ENCODE measurements at regions not wholly inside any gene's neighbourhood (a gene's known extent, or its start where the extent isn't known, plus 50 kb on each side); places are given as distances from the start of the nearest gene placed in this dataset.
A peak's percentile ranks its signal among the peaks of the same experiment; 100 is the strongest.

DNA sequence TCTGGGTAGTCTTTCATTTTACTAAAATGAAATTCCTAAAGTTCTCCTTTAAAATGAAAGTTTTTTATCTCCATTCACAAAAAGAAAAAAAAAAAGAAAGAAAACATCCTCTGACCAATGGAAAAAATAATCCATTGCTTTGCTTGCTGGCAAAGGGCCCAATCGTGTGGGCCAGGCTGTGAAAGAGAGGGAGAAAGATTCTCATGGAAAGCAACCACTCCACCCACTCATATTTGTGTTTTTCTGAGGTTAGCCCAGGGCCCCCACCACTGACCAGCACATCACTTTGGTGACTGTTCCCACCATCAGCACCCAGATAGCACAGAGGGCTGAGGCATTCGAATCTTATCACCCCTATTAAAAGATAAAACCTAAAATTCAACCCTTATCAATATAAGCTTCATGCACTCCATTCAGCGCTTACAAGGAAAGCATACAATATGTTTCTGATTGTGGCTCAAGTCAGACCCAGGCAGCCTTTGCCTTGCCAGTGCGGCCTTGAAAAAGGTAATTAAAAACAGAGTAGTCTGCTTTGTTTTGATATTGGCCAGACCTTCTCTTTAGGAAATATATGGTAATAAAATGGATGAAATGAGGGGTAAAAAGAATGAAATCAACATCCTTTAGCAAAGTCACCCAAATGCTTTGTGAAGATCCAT lies 192.8 kb downstream of the ETS1 start (continued):
- TF ChIP-seq FOXJ3 (CRISPR knock-in tag; IDR thresholded peaks at IDR 0.05) (peak; percentile 92), SIN3A (IDR thresholded peaks at IDR 0.05; ENCODE audit: borderline replicate concordance, low read depth, low read length) (no peak), MXI1 (IDR thresholded peaks at IDR 0.05; ENCODE audit: low read depth, low read length) (no peak), NRF1 (IDR thresholded peaks at IDR 0.05; ENCODE audit: low read depth, low read length) (no peak), CHD2 (IDR thresholded peaks at IDR 0.05; ENCODE audit: low read length, partially characterized antibody) (peak; percentile 56), RXRA (IDR thresholded peaks at IDR 0.05; ENCODE audit: borderline replicate concordance, low read depth) (no peak), FOXM1 (IDR thresholded peaks at IDR 0.05; ENCODE audit: low read depth) (no peak), FOSL2 (IDR thresholded peaks at IDR 0.05; ENCODE audit: borderline replicate concordance, low read depth) (no peak), EP300 (IDR thresholded peaks at IDR 0.05; ENCODE audit: borderline replicate concordance in 1 of 2, low read depth in 1 of 2, low read length in 1 of 2) (peak; percentile 13 to 92; a peak in 2 of 4 replicates), RFX5 (IDR thresholded peaks at IDR 0.05; ENCODE audit: low read length) (no peak), GABPA (IDR thresholded peaks at IDR 0.05; ENCODE audit: low read depth) (no peak), TEAD4 (IDR thresholded peaks at IDR 0.05; ENCODE audit: borderline replicate concordance, insufficient read depth) (0 out of 2 replicates have a peak, but pooled peaks have one; percentile 25), TCF12 (IDR thresholded peaks at IDR 0.05) (peak; percentile 91), RCOR1 (IDR thresholded peaks at IDR 0.05; ENCODE audit: low read length) (peak; percentile 95), JUND (IDR thresholded peaks at IDR 0.05) (0 out of 2 replicates have a peak, but pooled peaks have one; percentile 7), POLR2AphosphoS5 (IDR thresholded peaks at IDR 0.05; ENCODE audit: low read depth, low read length) (peak; percentile 51; the same call in 1 of the 2 replicates), ELF1 (IDR thresholded peaks at IDR 0.05) (no peak), TAF1 (IDR thresholded peaks at IDR 0.05; ENCODE audit: borderline replicate concordance, low read depth, low read length) (no peak), RAD21 (IDR thresholded peaks at IDR 0.05; ENCODE audit: low read length) (no peak; the same call in none of the 2 replicates), EZH2phosphoT487 (IDR thresholded peaks at IDR 0.05; ENCODE audit: borderline replicate concordance, low read depth) (no peak)
- TF ChIP-seq, protein P1, sequence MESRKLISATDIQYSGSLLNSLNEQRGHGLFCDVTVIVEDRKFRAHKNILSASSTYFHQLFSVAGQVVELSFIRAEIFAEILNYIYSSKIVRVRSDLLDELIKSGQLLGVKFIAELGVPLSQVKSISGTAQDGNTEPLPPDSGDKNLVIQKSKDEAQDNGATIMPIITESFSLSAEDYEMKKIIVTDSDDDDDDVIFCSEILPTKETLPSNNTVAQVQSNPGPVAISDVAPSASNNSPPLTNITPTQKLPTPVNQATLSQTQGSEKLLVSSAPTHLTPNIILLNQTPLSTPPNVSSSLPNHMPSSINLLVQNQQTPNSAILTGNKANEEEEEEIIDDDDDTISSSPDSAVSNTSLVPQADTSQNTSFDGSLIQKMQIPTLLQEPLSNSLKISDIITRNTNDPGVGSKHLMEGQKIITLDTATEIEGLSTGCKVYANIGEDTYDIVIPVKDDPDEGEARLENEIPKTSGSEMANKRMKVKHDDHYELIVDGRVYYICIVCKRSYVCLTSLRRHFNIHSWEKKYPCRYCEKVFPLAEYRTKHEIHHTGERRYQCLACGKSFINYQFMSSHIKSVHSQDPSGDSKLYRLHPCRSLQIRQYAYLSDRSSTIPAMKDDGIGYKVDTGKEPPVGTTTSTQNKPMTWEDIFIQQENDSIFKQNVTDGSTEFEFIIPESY (IDR thresholded peaks at IDR 0.05; ENCODE audit: borderline replicate concordance, low read depth), result no peak
- TF ChIP-seq, protein P2, sequence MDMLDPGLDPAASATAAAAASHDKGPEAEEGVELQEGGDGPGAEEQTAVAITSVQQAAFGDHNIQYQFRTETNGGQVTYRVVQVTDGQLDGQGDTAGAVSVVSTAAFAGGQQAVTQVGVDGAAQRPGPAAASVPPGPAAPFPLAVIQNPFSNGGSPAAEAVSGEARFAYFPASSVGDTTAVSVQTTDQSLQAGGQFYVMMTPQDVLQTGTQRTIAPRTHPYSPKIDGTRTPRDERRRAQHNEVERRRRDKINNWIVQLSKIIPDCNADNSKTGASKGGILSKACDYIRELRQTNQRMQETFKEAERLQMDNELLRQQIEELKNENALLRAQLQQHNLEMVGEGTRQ (IDR thresholded peaks at IDR 0.05; ENCODE audit: borderline replicate concordance, low read depth, low read length), result no peak
- TF ChIP-seq, protein P3, sequence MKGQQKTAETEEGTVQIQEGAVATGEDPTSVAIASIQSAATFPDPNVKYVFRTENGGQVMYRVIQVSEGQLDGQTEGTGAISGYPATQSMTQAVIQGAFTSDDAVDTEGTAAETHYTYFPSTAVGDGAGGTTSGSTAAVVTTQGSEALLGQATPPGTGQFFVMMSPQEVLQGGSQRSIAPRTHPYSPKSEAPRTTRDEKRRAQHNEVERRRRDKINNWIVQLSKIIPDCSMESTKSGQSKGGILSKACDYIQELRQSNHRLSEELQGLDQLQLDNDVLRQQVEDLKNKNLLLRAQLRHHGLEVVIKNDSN (IDR thresholded peaks at IDR 0.05; ENCODE audit: borderline replicate concordance, low read depth), result no peak
- TF ChIP-seq, protein P4, sequence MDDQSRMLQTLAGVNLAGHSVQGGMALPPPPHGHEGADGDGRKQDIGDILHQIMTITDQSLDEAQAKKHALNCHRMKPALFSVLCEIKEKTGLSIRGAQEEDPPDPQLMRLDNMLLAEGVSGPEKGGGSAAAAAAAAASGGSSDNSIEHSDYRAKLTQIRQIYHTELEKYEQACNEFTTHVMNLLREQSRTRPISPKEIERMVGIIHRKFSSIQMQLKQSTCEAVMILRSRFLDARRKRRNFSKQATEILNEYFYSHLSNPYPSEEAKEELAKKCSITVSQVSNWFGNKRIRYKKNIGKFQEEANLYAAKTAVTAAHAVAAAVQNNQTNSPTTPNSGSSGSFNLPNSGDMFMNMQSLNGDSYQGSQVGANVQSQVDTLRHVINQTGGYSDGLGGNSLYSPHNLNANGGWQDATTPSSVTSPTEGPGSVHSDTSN (IDR thresholded peaks at IDR 0.05), result peak; percentile 25; the same call in 1 of the 2 replicates
- TF ChIP-seq, protein P5, sequence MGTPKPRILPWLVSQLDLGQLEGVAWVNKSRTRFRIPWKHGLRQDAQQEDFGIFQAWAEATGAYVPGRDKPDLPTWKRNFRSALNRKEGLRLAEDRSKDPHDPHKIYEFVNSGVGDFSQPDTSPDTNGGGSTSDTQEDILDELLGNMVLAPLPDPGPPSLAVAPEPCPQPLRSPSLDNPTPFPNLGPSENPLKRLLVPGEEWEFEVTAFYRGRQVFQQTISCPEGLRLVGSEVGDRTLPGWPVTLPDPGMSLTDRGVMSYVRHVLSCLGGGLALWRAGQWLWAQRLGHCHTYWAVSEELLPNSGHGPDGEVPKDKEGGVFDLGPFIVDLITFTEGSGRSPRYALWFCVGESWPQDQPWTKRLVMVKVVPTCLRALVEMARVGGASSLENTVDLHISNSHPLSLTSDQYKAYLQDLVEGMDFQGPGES (IDR thresholded peaks at IDR 0.05; ENCODE audit: low read depth, low read length), result no peak
- TF ChIP-seq, protein P6, sequence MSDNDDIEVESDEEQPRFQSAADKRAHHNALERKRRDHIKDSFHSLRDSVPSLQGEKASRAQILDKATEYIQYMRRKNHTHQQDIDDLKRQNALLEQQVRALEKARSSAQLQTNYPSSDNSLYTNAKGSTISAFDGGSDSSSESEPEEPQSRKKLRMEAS (IDR thresholded peaks at IDR 0.05; ENCODE audit: low read depth), result no peak

All from SK-N-SH (cell line).